ENCODE measurements at regions not wholly inside any gene's neighbourhood (a gene's known extent, or its start where the extent isn't known, plus 50 kb on each side); places are given as distances from the start of the nearest gene placed in this dataset.
"Not testable (repeated sequence)": the region's sequence is repeated elsewhere in the genome, so short reads cannot be mapped to it uniquely, and the experiment has no call there.

GRCh38 chr15:96869122-96869521 lies 538.6 kb downstream of the NR2F2 start:
- H3K4me1 ChIP-seq, result no peaks in the 10 kb centered on the region
- DNase-seq (no peak), ATAC-seq (ENCODE audit: low FRiP score in 2 of 2) (no peak)
- 100% methylated on average over 1 of the region's 1 CpG for WGBS, 2 donors
- peaks cover 0 to 10% (median 0%) of the 10 kb centered on the region in 4 donors for H3K9me3 ChIP-seq
- H3K36me3 ChIP-seq, result no peaks in the 10 kb centered on the region
- no peak overlapping the region for H3K4me3 ChIP-seq
- H3K27me3 ChIP-seq, result no peaks in the 10 kb centered on the region
- H3K27ac ChIP-seq, result no peak overlapping the region
- TF ChIP-seq EP300 (IDR thresholded peaks at IDR 0.05), result no peak
- no peak for TF ChIP-seq POLR2A (IDR thresholded peaks at IDR 0.05)

GRCh38 chr15:96869790-96870189 lies 539.3 kb downstream of the NR2F2 start:
- H3K4me3 ChIP-seq, result no peak overlapping the region
- H3K4me1 ChIP-seq, result no peaks in the 10 kb centered on the region
- H3K27ac ChIP-seq, result no peak overlapping the region
- no peaks in the 10 kb centered on the region for H3K27me3 ChIP-seq
- no peak for ATAC-seq (ENCODE audit: low FRiP score in 2 of 2)
- DNase-seq, result no peak
- WGBS, 2 donors, result 36 to 63% methylated on average over 1 of the region's 1 CpG
- no peaks in the 10 kb centered on the region for H3K36me3 ChIP-seq
- H3K9me3 ChIP-seq, result peaks cover 0 to 10% (median 0%) of the 10 kb centered on the region in 4 donors
- TF ChIP-seq CTCF (IDR thresholded peaks at IDR 0.05) (no peak), POLR2AphosphoS5 (IDR thresholded peaks at IDR 0.05) (no peak)

GRCh38 chr15:96870580-96870979 lies 540.1 kb downstream of the NR2F2 start:
- no peak overlapping the region for H3K4me3 ChIP-seq
- H3K4me1 ChIP-seq, result no peaks in the 10 kb centered on the region
- H3K27ac ChIP-seq, result no peak overlapping the region
- H3K9me3 ChIP-seq, result peaks cover 0 to 10% (median 0%) of the 10 kb centered on the region in 4 donors
- no peaks in the 10 kb centered on the region for H3K27me3 ChIP-seq
- DNase-seq, result peak in 1 of 2 donors; percentile 36
- no peaks in the 10 kb centered on the region for H3K36me3 ChIP-seq
- TF ChIP-seq EP300 (IDR thresholded peaks at IDR 0.05) (no peak), POLR2AphosphoS5 (IDR thresholded peaks at IDR 0.05) (no peak), CTCF (IDR thresholded peaks at IDR 0.05) (no peak), POLR2A (IDR thresholded peaks at IDR 0.05) (no peak)
- peak in 1 of 2 donors; percentile 57 for ATAC-seq (ENCODE audit: low FRiP score in 2 of 2)
- 57 to 69% methylated on average over 8 of the region's 8 CpGs for WGBS, 2 donors

GRCh38 chr15:96877442-96877841 lies 546.9 kb downstream of the NR2F2 start:
- H3K27ac ChIP-seq; DNase-seq; H3K4me3 ChIP-seq; H3K27me3 ChIP-seq; H3K4me1 ChIP-seq; H3K9me3 ChIP-seq; ATAC-seq (ENCODE audit: low FRiP score in 2 of 2); H3K36me3 ChIP-seq: not testable (repeated sequence)
- 64 to 85% methylated on average over 4 to 6 of the region's 6 CpGs for WGBS, 2 donors

GRCh38 chr15:96878129-96878528 lies 547.6 kb downstream of the NR2F2 start:
- ATAC-seq (ENCODE audit: low FRiP score in 2 of 2), result no peak
- WGBS, 2 donors, result 93 to 100% methylated on average over 2 of the region's 2 CpGs
- no peaks in the 10 kb centered on the region for H3K27me3 ChIP-seq

More at GRCh38 chr15:96878129-96878528, 547.6 kb downstream of the NR2F2 start:
- no peak for TF ChIP-seq CTCF (IDR thresholded peaks at IDR 0.05)
- TF ChIP-seq EP300 (IDR thresholded peaks at IDR 0.05), result no peak
- no peak for TF ChIP-seq POLR2AphosphoS5 (IDR thresholded peaks at IDR 0.05)
- no peak for TF ChIP-seq POLR2A (IDR thresholded peaks at IDR 0.05)
- Histone ChIP-seq H3K36me3 (no peaks in the 10 kb centered on the region), H3K4me3 (no peak overlapping the region), H3K27ac (no peak overlapping the region), H3K4me1 (no peaks in the 10 kb centered on the region), H3K9me3 (no peaks in the 10 kb centered on the region)
- DNase-seq, result no peak
